Femur (tissue), 1 donor: ENCODE measurements at regions not wholly inside any gene's neighbourhood (a gene's known extent, or its start where the extent isn't known, plus 50 kb on each side); places are given as distances from the start of the nearest gene placed in this dataset.

Source experiments
- DNase-seq: peaks from one replicate; pipeline ENCODE4 v3.0.0-alpha.2; 2017

DNA sequence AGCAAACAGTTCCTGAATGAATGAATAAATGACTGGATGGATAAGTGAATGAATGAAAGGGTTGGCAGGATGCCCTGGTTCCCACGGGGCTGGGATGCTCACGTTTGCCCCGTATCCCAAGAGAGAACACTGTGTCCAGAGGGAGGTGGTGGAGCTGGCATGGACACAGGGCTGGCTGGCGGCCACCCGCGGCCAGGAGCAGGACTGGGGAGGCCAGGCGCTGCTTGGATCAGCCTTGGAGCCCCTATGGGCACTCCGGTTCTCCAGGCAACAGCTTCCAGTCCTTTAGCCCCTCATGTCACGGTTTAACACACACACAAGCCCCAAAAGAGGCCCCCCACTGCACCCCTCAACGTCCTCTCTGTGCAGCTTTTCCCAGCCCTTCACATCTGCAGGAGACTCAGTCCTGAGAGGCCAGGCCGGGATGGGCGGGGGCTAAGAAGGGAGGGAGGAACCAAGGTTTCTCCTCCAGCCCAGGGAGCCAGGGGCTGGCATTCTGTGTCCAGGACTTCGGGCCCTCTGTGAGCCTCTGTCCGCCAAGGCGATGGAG lies 86.0 kb upstream of the ALDH1L1 start:
- DNase-seq, result no peak

DNA sequence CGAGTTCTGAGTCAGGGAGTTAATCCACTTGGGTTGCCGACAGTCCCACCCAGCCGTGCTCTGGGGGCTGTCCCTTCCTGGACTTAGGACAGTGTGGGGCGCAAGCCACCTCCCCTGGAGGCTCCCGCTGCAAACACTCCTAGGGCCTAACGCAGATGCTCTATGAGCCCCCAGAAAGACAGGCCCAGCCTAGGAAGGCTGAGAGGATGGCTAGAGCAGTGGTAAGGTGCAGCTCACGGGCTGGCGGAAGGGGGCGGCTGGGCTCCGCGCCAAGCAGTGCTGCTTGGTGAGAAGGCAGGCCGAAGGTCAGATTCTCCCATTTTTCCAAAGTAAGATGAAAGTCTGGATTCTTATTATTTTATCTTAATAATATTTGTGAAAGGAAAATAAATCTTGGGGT lies 84.6 kb upstream of the ALDH1L1 start:
- DNase-seq, result no peak

DNA sequence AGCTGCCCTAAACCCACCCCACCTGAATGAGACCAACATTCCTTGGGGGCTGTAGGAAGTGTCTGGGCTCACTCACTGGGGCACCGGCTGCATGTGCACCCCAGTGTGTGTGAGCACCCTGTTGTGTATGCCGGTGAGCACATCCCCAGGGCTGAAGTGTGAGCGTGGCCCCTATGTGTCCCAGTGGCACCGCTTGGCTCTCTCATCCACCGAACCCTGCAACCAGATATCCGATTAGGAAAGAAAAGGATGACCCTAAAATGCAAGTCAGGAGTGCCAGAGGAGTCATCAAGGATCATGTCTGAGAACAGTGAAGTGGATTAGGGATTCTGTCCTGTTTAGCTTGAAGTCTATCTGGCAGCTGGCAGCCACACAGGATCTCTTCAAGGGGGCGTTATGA lies 84.0 kb upstream of the ALDH1L1 start:
- no peak for DNase-seq

DNA sequence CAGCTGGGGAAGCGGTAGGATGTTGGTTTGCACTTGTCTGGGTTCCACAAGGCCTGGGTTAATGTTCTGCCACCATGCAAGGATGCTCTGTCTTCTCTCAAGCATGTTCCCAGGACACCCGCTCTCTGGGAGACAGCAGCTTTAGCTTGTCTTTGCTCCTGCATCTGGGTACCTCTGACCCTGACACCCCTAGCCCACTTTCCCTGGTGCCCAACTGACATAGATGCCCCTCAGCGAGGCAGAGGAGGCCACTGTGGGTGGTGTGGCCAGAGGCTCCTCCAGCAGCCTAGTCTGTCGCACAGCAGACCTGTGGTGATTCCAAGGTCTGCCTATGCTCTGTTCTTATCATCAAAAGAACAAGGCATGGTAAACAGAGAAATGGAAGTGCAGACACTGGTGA lies 83.6 kb upstream of the ALDH1L1 start:
- DNase-seq, result no peak

DNA sequence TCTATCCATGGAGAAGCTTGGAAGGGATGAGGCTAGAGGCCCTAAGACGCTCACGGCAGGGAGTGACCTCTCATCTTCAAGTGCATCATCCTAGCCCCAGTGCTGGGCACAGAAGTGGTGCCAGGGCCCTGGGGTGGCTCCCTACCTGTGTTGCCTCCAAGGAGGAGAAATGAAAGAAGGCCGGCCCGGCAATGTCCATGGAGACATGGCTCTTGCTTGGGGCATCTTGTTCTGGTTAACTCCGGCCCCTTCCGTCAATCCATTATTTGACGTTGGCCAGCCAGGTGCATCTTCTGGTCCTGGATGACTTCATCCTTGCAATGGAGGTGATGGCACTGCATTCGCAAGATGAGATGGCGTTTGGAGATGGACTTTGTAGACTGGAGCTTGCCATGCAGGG lies 83.2 kb upstream of the ALDH1L1 start:
- DNase-seq, result no peak

DNA sequence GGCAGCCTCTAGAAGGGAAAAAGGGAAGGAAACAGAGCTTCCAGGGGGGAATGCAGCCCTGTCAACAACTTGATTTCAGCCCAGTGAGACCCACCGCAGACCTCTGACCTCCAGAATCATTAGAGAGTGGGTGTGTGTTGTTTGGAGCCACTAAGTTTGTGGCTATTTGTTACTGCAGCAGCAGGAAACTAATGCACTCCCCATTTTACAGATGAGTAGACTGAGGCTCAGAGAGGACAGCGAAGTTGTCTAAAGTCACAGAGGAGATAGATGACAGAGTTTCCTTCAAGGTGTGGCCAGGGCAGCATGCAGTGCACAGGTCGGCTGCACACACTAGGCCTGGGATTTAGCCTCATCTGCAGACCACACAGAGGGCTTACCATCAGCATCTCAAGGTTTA lies 81.8 kb upstream of the ALDH1L1 start:
- DNase-seq, result no peak

DNA sequence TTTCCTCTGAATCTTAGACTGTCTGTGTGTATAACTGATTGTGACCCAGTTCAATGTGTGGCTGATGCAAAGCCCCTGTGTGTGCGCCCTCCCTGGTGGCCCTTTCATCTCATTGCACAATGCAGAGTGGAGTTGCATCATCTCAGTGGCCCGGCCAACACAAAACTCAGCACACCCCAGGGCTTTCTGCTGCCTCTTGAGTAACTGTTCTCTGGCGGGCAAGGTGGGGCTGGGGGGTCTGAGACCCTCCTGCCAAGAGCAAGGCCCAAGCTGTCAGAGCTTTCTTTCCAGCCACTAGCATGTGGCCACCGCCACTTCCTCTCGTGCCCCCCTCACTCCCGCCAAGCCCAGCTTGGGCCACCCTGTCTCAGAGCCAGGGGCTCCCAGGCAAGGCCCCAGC lies 80.7 kb upstream of the ALDH1L1 start:
- DNase-seq, result no peak

DNA sequence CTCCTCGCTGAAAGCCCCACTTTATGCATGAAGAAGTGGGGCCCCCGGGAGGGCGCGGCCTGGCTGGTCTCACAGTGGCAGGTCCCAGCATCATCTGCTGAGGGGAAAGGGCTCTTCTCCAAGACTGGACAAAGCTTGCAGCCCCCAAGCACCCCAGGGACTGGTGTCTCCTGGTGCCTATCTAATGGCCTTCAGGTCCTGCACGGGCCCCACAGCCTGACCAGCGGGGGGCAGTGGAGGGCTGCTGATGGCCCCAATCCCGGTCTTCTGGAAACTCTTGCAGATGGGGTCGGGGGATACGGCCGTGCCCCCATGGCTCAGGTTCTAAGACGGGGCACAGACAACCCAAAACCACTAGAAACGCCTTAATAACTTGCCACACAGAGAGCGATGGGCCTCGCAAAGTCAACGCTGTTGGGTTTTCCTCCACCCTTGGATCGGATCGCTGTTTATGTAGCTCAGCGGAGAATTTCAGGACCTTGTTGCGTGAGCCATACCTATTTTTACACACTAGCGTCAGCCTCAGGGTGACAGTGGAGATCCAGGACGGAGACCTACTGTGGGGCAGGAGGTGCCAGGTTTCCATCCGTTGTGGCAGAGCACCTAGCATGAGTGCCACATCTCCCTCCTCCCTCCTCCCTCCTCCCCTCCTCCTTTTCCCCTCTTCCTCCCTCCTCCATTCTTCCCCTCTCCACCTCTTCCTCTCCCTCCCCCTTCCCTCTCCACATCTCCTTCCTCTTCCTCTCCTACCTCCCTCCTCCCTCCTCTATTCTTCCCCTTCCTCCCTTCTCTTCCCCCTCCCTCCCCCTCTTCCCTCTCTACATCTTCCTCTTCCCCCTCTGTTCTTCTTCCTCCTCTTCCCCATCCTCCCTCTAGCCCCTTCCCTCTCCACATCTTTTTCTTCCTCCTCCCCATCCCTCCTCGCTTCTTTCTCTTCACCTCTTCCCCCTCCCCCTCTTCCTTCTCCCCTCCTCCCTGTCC lies 79.3 kb upstream of the ALDH1L1 start:
- DNase-seq, result peak; percentile 32

DNA sequence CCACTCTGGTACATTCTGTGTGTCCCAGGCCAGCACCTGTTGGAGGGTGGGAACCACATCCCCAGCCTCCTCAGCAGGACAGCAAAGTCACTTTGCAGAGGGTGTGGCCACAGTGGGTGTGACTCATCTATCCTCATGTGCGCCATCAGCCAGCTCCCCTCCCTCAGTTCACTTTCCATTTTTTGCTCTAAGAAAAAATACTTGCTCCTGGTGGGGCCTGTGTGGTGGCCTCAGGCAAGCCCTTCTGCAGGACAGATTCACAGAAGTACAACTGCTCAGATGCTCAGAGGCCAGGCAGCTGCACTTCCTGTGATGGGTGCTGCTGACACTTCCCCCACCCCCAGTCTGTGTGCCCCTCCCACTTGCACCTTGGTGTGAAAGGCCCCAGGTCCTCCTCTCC lies 78.3 kb upstream of the ALDH1L1 start:
- no peak for DNase-seq

DNA sequence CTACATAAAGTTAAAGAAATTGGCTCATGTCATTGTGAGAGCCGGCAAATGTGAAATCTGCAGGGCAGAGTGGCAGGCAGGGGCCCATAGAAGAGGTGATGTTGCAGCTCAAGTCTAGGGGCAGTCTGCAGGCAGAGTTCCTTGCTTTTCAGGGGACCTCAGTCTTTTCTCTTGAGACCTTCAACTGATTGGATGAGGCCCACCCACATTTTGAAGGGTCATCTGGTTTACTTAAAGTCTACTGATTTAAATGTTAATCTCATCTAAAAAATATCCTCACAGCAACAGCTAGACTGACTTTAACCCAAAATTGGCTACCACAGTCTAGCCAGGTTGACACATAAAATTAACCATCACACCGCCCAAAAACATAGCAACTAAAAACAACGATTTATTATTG lies 77.6 kb upstream of the ALDH1L1 start:
- no peak for DNase-seq

DNA sequence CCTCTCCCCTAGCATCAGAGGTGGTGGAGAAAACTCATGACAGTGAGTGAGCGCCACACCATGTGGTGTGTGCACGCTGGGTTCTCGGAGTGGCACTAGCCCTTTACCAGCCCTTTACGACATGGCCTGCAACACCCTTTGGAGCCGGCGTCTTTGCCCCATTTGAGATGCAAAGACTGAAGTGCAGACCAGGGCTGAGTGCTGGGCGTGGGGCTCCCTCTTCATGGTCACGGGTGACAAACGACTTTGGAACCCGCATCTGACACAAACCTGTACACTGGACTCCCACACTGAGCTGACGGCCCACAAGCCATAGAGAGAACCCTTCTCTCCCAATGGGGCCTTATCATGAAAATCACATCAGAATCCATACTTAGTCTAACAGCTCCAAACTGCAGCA lies 76.8 kb upstream of the ALDH1L1 start:
- DNase-seq, result no peak

DNA sequence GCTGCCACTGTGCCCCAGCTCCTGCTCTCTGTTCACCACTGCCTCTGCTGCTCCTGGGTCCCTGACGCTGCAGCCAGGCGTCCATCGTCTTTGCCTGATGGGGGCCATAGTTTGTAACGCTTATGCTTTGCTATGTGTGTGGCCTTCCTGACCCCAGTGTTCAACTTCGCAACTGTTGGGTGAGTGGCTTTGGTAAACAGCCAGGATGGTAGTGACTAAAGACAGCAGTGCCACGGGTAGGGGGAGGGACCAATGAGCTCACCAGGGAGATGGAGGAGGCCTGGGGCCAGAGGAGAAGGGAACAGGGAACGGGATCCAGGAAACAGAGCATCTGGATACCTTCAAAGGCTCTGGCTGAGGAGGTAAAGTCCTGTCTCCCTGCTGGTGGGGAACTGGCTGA lies 75.9 kb upstream of the ALDH1L1 start:
- no peak for DNase-seq

DNA sequence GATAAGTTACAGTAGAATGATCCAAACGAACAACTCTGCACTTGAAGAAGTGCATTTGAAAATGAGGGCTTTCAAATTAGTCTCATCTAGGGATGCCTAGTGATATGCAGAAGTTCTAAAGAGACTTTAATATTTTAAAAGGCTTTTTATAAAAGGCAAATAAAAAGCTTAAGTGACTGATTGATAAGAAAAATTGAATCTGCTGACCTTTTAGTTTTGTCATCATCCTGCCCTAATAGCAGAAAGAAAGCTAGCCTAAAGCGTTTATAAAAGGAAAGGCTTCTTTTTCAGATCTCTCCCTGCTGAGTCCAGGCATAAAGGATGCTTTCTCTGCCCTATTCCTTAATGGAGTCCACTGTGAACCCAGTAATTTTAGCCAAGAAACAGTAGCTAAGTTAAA lies 72.7 kb upstream of the ALDH1L1 start:
- no peak for DNase-seq

DNA sequence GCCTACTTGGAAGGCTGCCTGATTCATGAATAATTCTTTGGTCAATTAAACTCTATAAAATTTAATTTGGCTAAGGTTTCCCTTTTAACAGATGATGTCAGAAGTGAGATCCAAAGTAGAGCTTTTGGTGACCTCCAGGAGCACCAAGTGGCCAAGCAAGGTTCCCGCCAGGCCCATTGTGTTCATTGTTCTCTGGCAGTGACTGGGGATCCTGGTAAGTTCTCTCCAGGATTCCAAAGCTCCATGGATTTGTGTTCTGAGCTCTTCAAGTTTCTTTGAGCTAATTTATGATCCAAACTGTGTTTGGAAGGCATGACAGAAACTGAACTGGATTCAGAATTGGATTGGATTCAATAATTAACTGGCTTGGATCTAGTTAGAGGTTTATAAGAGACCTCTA lies 72.0 kb upstream of the ALDH1L1 start:
- DNase-seq, result no peak

DNA sequence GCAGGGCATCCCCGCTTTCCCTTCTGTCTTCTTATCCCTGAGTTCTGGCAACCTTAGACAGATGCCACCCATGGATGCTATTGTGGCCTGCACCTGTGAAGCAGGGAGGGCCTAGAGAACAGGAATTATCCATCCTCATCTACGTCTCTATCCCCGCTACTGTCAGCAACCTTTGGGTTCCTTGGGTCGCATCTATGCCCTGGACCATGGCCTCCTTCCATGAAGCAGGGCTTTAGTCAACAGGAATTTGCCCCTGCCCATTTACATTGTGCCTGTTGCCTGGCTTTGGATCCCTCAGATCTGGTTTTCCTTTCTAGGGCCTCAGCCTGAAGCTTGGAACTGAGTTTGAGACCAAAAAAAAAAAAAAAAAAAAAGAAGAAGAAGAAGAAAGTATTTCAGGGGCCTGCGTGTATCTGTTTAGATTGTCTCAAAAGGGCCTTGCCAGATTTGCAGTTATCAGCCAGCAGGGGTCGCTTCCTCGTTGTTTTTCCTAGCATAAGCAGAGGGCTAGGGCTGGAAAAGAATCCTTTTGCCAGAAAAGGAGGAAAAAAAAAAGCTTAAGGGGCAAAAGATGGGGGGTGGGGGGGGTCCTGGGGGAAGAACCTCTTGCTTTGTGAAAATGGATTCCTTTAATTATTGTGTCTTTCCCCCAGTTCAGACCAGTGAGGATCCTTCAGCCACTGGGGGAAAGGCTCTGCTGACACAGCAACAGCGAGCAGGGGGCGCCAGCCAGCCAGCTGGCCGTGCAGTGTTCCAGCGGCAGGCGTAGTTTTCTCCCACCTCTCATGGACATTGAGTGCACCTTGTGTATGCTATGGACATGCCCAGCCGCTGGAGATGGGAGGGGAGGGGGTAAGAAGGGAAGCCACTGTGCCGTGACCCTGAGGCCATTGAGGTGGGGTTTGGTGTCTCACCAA lies 65.7 kb upstream of the ALDH1L1 start:
- DNase-seq, result peak; percentile 67
